BE2C (cell line): ENCODE measurements at regions not wholly inside any gene's neighbourhood (a gene's known extent, or its start where the extent isn't known, plus 50 kb on each side); places are given as distances from the start of the nearest gene placed in this dataset.

Source experiments
- DNase-seq: peaks from one replicate; pipeline ENCODE4 v3.0.0-alpha.2; 2020
- H3K27me3 ChIP-seq: fragments of 250-450 bp; sonication (Bioruptor Pico); 2 replicates; pipeline ENCODE4 v1.5.1; 2020; ENCODE audit warnings: mild to moderate bottlenecking
- H3K36me3 ChIP-seq: fragments of 250-450 bp; sonication (Bioruptor Pico); 2 replicates; pipeline ENCODE4 v1.5.1; 2020; ENCODE audit warnings: mild to moderate bottlenecking
- H3K4me1 ChIP-seq: fragments of 250-450 bp; sonication (Bioruptor Pico); 2 replicates; pipeline ENCODE4 v1.5.1; 2020
- H3K4me3 ChIP-seq: 2 replicates; pipeline ENCODE4 v1.5.1; 2011; ENCODE audit warnings: low read depth, low read length
- H3K9me3 ChIP-seq: fragments of 250-450 bp; sonication (Bioruptor Pico); 2 replicates; pipeline ENCODE4 v1.5.1; 2020
- TF ChIP-seq, protein P1 (sequence below): IDR thresholded peaks from 2 replicates; pipeline ENCODE4 v1.5.1; 2012; ENCODE audit warnings: mild to moderate bottlenecking, low read depth, low read length

DNA sequence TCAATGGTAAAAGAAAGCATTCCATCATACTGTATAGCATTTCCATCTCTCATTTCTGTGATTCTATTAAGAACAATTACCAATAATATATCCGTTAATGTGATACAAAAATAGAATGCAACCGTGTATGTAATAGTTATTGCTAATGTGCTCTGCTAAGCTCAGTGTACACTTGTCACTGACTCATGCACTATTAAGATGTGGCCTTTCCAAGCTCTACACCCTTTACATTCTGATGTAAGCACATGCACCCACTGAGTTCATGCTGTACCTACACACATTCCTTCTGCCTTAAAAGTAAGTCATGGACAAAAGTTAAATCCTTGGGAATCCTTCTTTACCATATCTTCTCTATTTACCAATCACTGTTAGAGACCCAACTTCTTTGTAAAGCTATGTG lies 319.1 kb downstream of the ZSWIM6 start:
- Histone ChIP-seq H3K36me3 (no peaks in the 10 kb centered on the region), H3K9me3 (no peaks in the 10 kb centered on the region), H3K4me3 (no peak overlapping the region), H3K27me3 (no peaks in the 10 kb centered on the region), H3K4me1 (no peaks in the 10 kb centered on the region)
- DNase-seq: no peak
- TF ChIP-seq, protein P1, sequence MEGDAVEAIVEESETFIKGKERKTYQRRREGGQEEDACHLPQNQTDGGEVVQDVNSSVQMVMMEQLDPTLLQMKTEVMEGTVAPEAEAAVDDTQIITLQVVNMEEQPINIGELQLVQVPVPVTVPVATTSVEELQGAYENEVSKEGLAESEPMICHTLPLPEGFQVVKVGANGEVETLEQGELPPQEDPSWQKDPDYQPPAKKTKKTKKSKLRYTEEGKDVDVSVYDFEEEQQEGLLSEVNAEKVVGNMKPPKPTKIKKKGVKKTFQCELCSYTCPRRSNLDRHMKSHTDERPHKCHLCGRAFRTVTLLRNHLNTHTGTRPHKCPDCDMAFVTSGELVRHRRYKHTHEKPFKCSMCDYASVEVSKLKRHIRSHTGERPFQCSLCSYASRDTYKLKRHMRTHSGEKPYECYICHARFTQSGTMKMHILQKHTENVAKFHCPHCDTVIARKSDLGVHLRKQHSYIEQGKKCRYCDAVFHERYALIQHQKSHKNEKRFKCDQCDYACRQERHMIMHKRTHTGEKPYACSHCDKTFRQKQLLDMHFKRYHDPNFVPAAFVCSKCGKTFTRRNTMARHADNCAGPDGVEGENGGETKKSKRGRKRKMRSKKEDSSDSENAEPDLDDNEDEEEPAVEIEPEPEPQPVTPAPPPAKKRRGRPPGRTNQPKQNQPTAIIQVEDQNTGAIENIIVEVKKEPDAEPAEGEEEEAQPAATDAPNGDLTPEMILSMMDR: no peak

DNA sequence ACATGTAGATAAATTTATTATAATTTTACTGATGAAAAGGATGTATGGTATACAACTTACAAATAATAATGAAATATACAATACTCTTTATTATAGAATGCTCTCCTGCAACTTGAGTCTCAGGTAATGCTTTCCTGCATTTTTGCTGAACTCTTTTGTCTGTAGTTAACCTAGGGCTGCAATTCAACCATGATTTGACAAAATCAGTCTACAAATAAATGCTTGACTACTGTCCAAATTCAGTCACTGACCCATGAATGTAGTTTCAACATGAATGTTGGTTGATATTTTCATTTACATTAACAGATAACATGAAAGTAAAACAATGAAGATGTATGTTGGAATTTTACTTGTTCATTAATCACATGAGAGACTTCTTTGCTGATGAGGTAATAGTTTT lies 320.9 kb downstream of the ZSWIM6 start:
- 0 out of 2 replicates have a peak, but pooled peaks cover under 1% of the 10 kb centered on the region for H3K4me1 ChIP-seq
- no peak overlapping the region for H3K4me3 ChIP-seq
- no peaks in the 10 kb centered on the region for H3K9me3 ChIP-seq
- TF ChIP-seq, protein P1: no peak
- no peak for DNase-seq
- no peaks in the 10 kb centered on the region for H3K36me3 ChIP-seq
- H3K27me3 ChIP-seq: no peaks in the 10 kb centered on the region

DNA sequence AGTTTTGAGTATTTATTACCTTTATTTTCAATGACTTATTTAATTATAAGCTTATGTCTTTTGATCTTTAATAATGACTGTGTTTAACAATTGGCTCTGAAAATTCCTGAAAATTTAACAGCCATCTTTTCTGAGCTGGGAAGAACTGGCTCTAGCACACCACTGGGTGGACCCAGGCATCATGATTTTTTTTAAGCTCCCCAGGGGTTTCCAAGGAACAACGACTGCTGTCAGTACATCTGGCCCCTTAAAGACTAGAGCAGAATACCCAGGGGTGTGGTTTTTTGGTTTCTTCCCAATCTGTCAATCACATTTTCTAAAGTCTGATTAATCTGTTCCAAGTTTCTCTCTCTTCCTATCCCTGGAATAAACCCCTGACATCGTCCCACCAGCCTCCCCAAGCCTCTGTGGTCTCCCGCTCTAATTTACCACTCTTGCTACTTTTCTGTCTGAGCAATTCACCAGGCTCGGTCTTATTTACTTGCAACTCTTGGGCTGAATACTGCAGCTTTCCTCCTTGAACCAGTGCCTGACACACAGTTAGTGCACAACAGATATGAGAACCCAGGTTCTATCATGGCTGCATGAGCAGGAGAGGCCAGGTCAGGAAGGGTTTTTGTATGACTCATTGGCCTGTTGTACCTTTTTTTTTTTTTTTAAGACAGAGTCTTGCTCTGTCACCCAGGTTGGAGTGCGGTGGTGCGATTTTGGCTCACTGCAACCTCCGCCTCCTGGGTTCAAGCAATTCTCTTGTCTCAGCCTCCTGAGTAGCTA lies 321.9 kb downstream of the ZSWIM6 start:
- TF ChIP-seq, protein P1: no peak
- no peak overlapping the region for H3K4me3 ChIP-seq
- H3K9me3 ChIP-seq: no peaks in the 10 kb centered on the region
- DNase-seq: no peak
- no peaks in the 10 kb centered on the region for H3K27me3 ChIP-seq
- no peaks in the 10 kb centered on the region for H3K36me3 ChIP-seq
- H3K4me1 ChIP-seq: 0 out of 2 replicates have a peak, but pooled peaks cover 6% of the 10 kb centered on the region

DNA sequence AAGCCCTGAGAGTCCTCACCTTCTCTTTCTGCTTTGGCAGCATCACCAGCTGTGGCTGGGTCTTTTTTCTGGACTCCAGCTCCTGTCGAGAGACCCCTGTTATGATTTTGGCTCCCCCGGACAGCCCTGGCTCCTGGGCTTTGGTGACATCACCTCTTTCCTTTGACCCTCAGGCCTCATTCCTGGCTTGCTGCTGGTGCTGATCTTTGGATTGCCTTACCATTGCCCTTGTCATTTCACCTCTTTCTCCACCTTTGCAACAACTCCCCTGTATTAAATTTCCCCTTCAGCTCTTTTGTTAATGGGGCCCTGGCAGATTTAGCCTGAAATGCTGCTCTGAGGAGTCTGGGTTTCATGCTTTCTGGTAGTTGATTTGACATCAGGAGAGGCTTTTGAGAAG lies 322.8 kb downstream of the ZSWIM6 start:
- H3K9me3 ChIP-seq: no peaks in the 10 kb centered on the region
- no peak for DNase-seq
- no peak overlapping the region for H3K4me3 ChIP-seq
- no peaks in the 10 kb centered on the region for H3K36me3 ChIP-seq
- H3K4me1 ChIP-seq: 0 out of 2 replicates have a peak, but pooled peaks cover 6% of the 10 kb centered on the region
- no peaks in the 10 kb centered on the region for H3K27me3 ChIP-seq
- TF ChIP-seq, protein P1: no peak

DNA sequence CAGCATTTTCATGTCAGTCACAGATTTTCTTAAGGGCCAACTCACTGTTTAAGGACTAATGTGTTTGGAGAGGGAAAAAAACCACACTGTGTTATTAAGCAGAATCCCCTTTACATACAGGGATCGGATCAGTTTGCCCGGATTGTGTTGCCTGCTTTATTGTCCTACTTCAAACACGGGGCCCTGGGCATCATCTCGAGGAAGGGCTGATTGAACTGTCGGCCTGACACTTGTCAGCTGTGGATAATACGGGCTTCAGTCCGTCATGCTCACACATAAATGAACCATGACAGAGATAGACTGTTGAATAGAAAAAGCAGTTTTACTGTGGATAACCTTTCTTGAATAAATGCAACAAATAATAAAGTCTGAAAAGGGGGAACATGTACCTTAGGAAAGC lies 325.0 kb downstream of the ZSWIM6 start:
- TF ChIP-seq, protein P1: no peak
- H3K4me1 ChIP-seq: 0 out of 2 replicates have a peak, but pooled peaks cover 6% of the 10 kb centered on the region
- no peak overlapping the region for H3K4me3 ChIP-seq
- no peaks in the 10 kb centered on the region for H3K36me3 ChIP-seq
- no peak for DNase-seq
- no peaks in the 10 kb centered on the region for H3K9me3 ChIP-seq
- no peaks in the 10 kb centered on the region for H3K27me3 ChIP-seq

DNA sequence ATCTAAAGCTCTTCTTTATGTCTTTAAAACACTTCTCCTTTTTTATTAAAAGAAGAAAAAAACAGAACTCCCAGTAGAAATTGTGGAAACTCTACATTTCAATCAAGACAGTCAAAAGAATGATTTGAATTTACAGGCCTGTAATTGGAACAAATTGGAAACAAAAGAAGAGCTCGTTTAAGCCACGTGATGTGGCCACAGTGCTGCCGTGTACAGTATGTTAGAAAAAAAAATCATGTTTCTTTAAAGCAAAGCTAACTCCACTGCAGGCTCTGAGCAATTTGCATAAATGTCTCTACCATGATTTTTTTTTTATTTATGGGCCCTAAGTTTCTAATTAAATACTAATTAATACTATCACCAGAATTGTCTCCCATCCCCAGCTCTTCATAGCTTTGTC lies 325.6 kb downstream of the ZSWIM6 start:
- H3K4me3 ChIP-seq: no peak overlapping the region
- H3K36me3 ChIP-seq: no peaks in the 10 kb centered on the region
- DNase-seq: no peak
- H3K4me1 ChIP-seq: 0 out of 2 replicates have a peak, but pooled peaks cover 6% of the 10 kb centered on the region
- TF ChIP-seq, protein P1: no peak
- H3K9me3 ChIP-seq: no peaks in the 10 kb centered on the region
- no peaks in the 10 kb centered on the region for H3K27me3 ChIP-seq
